ENCODE measurements at regions not wholly inside any gene's neighbourhood (a gene's known extent, or its start where the extent isn't known, plus 50 kb on each side); places are given as distances from the start of the nearest gene placed in this dataset.
"Not testable (repeated sequence)": the region's sequence is repeated elsewhere in the genome, so short reads cannot be mapped to it uniquely, and the experiment has no call there.

GRCh38 chr21:17231124-17231523 lies 281.7 kb upstream of the CXADR start:
- DNase-seq (ENCODE audit: low spot score), result no peak
- intact Hi-C loops (cut with DNase I), result no loop called here

GRCh38 chr21:17231771-17232170 lies 281.1 kb upstream of the CXADR start:
- intact Hi-C loops (cut with DNase I), result no loop called here
- DNase-seq (ENCODE audit: low spot score), result no peak

GRCh38 chr21:17238468-17238867 lies 274.4 kb upstream of the CXADR start:
- intact Hi-C loops (cut with DNase I), result no loop called here
- no peak for DNase-seq (ENCODE audit: low spot score)

- DNase-seq (ENCODE audit: low spot score), result no peak
- intact Hi-C loops (cut with DNase I), result no loop called here
Measured at GRCh38 chr21:17250778-17251241, 262.0 kb upstream of the CXADR start.

- intact Hi-C loops (cut with DNase I), result no loop called here
Measured at GRCh38 chr21:17257784-17258183, 255.1 kb upstream of the CXADR start.

GRCh38 chr21:17264182-17264581 lies 248.7 kb upstream of the CXADR start:
- DNase-seq (ENCODE audit: low spot score), result no peak
- intact Hi-C loops (cut with DNase I), result loop anchor here in 1 of 2 donors (10.0 kb wide), 1 partner anchor 1079 kb away; no protein-coding TSS in a partner anchor

More at GRCh38 chr21:17257784-17258183, 255.1 kb upstream of the CXADR start:
- no peak for DNase-seq (ENCODE audit: low spot score)

GRCh38 chr21:17269760-17270159 lies 243.1 kb upstream of the CXADR start:
- intact Hi-C loops (cut with DNase I), result loop anchor here in 1 of 2 donors (10.0 kb wide), 1 partner anchor 1085 kb away; no protein-coding TSS in a partner anchor
- DNase-seq (ENCODE audit: low spot score), result no peak

GRCh38 chr21:17270229-17270628 lies 242.6 kb upstream of the CXADR start:
- intact Hi-C loops (cut with DNase I), result no loop called here
- peak; percentile 66 for DNase-seq (ENCODE audit: low spot score)

- intact Hi-C loops (cut with DNase I), result no loop called here
- DNase-seq (ENCODE audit: low spot score), result no peak
Measured at GRCh38 chr21:17279663-17280062, 233.2 kb upstream of the CXADR start.

- DNase-seq (ENCODE audit: low spot score); intact Hi-C loops (cut with DNase I): not testable (repeated sequence)
Measured at GRCh38 chr21:17293016-17293562, 219.8 kb upstream of the CXADR start.

- DNase-seq (ENCODE audit: low spot score), result no peak
- intact Hi-C loops (cut with DNase I), result no loop called here
Measured at GRCh38 chr21:17295997-17296396, 216.8 kb upstream of the CXADR start.

GRCh38 chr21:17299576-17299975 lies 213.3 kb upstream of the CXADR start:
- DNase-seq (ENCODE audit: low spot score); intact Hi-C loops (cut with DNase I): not testable (repeated sequence)

- intact Hi-C loops (cut with DNase I); DNase-seq (ENCODE audit: low spot score): not testable (repeated sequence)
Measured at GRCh38 chr21:17327715-17328114, 185.1 kb upstream of the CXADR start.

- intact Hi-C loops (cut with DNase I), result no loop called here
Measured at GRCh38 chr21:17334484-17334883, 178.4 kb upstream of the CXADR start.

GRCh38 chr21:17340081-17340480 lies 172.8 kb upstream of the CXADR start:
- DNase-seq (ENCODE audit: low spot score), result no peak
- intact Hi-C loops (cut with DNase I), result no loop called here

More at GRCh38 chr21:17334484-17334883, 178.4 kb upstream of the CXADR start:
- DNase-seq (ENCODE audit: low spot score), result no peak

GRCh38 chr21:17343055-17343454 lies 169.8 kb upstream of the CXADR start:
- DNase-seq (ENCODE audit: low spot score), result no peak
- intact Hi-C loops (cut with DNase I), result no loop called here

GRCh38 chr21:17348357-17348756 lies 164.5 kb upstream of the CXADR start:
- no peak for DNase-seq (ENCODE audit: low spot score)

GRCh38 chr21:17348849-17349248 lies 164.0 kb upstream of the CXADR start:
- intact Hi-C loops (cut with DNase I), result no loop called here
- no peak for DNase-seq (ENCODE audit: low spot score)

More at GRCh38 chr21:17348357-17348756, 164.5 kb upstream of the CXADR start:
- intact Hi-C loops (cut with DNase I), result no loop called here

GRCh38 chr21:17351766-17352165 lies 161.1 kb upstream of the CXADR start:
- no peak for DNase-seq (ENCODE audit: low spot score)
- intact Hi-C loops (cut with DNase I), result no loop called here

- intact Hi-C loops (cut with DNase I), result no loop called here
- no peak for DNase-seq (ENCODE audit: low spot score)
Measured at GRCh38 chr21:17352996-17353655, 159.7 kb upstream of the CXADR start.

- intact Hi-C loops (cut with DNase I), result no loop called here
- DNase-seq (ENCODE audit: low spot score), result no peak
Measured at GRCh38 chr21:17359781-17360180, 153.1 kb upstream of the CXADR start.

All from posterior vena cava (tissue), 2 donors.